GM12878 (cell line): ENCODE measurements at regions not wholly inside any gene's neighbourhood (a gene's known extent, or its start where the extent isn't known, plus 50 kb on each side); places are given as distances from the start of the nearest gene placed in this dataset.

ENCODE experiments used
- ATAC-seq: fragments of 200-7000 bp; cut with Tn5 transposase; 3 replicates; pipeline ENCODE4 v1.9.1; 2020; ENCODE audit warnings: mild to moderate bottlenecking, moderate library complexity
- BruUV-seq: library from RNA; stranded (reverse); fragments of 400-500 nt; replicated peaks from 2 replicates; lab custom pipeline; 2021; lab: Mats Ljungman, UMichigan
- CTCF ChIA-PET: fragments of 300-600 bp; sonication (Branson Sonifier 250); formaldehyde crosslinking; extraction: SDS; loops from one replicate; lab custom pipeline; 2021; ENCODE audit warnings: inconsistent platforms; lab: Yijun Ruan, JAX
- POLR2A ChIA-PET: fragments of 350-600 bp; formaldehyde crosslinking; extraction: SDS; loops from one replicate; lab custom pipeline; 2021; ENCODE audit warnings: inconsistent platforms; lab: Charles Lee
- RAD21 ChIA-PET: fragments of 300-600 bp; sonication (Branson Sonifier 250); formaldehyde crosslinking; loops from one replicate; lab custom pipeline; 2023; ENCODE audit warnings: antibody characterized with exemption; ENCODE audit not compliant: unreplicated experiment; lab: Charles Lee
- SMC1A ChIA-PET: fragments of 300-600 bp; sonication (Branson Sonifier 250); formaldehyde crosslinking; loops from one replicate; lab custom pipeline; 2023; ENCODE audit not compliant: unreplicated experiment, uncharacterized antibody; lab: Charles Lee
- DNase-seq: peaks from one replicate; pipeline ENCODE4 v3.0.0-alpha.2; 2011; ENCODE audit warnings: low read depth, low spot score
- FAIRE-seq: peaks from 3 replicates; lab custom pipeline; 2011; peaks lifted over from hg19 to GRCh38; lab: Jason Lieb, UNC
- H2AFZ ChIP-seq: 2 replicates; pipeline ENCODE4 v1.6.0; 2011; ENCODE audit warnings: low read depth, low read length, control low read depth; ENCODE audit not compliant: control insufficient read depth
- H3K27ac ChIP-seq: 2 replicates; pipeline ENCODE4 v1.5.1; 2011; ENCODE audit warnings: control low read depth; ENCODE audit not compliant: control insufficient read depth, insufficient read depth
- H3K27me3 ChIP-seq, 2 experiments: replicated peaks in 1 of 2; 2 replicates each; pipeline versions ENCODE4 v1.6.0 to v1.6.1; 2011; ENCODE audit warnings: low read length in 1 of 2; ENCODE audit not compliant: control insufficient read depth in 2 of 2, insufficient read depth in 2 of 2
- H3K36me3 ChIP-seq, 2 experiments: 2 replicates each; pipeline ENCODE4 v1.5.1; 2011; ENCODE audit warnings: low read length in 1 of 2; ENCODE audit not compliant: control insufficient read depth in 2 of 2, insufficient read depth in 2 of 2
- H3K4me1 ChIP-seq: 2 replicates; pipeline ENCODE4 v1.6.1; 2011; ENCODE audit warnings: mild to moderate bottlenecking, low read length, moderate library complexity, mixed read lengths; ENCODE audit not compliant: control insufficient read depth, insufficient read depth
- H3K4me2 ChIP-seq: 2 replicates; pipeline ENCODE4 v1.6.0; 2011; ENCODE audit warnings: control low read depth; ENCODE audit not compliant: control insufficient read depth, insufficient read depth
- H3K4me3 ChIP-seq: fragments of 200-600 bp; sonication (generic); 2 replicates; pipeline ENCODE4 v1.5.1; 2016
- H3K79me2 ChIP-seq: 2 replicates; pipeline ENCODE4 v1.6.0; 2011; ENCODE audit warnings: low read length; ENCODE audit not compliant: control insufficient read depth, insufficient read depth
- H3K9ac ChIP-seq: 2 replicates; pipeline ENCODE4 v1.8.0; 2011; ENCODE audit warnings: low read length, control low read depth, mixed read lengths; ENCODE audit not compliant: control insufficient read depth, insufficient read depth
- H3K9me3 ChIP-seq: replicated peaks from 3 replicates; pipeline ENCODE4 v1.5.1; 2011; ENCODE audit warnings: mild to moderate bottlenecking, low read length; ENCODE audit not compliant: control insufficient read depth, insufficient read depth
- H4K20me1 ChIP-seq: 2 replicates; pipeline ENCODE4 v1.6.0; 2011; ENCODE audit not compliant: control insufficient read depth, insufficient read depth
- IKZF2 ChIP-seq, 2 experiments: fragments of 450-650 bp; IDR thresholded peaks; 2 replicates each; pipeline ENCODE4 v1.6.1; 2017; ENCODE audit warnings: mild to moderate bottlenecking in 2 of 2, moderate library complexity in 2 of 2
- MEF2B ChIP-seq: fragments of 450-650 bp; IDR thresholded peaks from 2 replicates; pipeline ENCODE4 v1.6.1; 2018; ENCODE audit warnings: mild to moderate bottlenecking, moderate library complexity; ENCODE audit not compliant: partially characterized antibody, poor library complexity, severe bottlenecking
- NR2C2 ChIP-seq: IDR thresholded peaks from 2 replicates; pipeline ENCODE4 v1.6.1; 2011; ENCODE audit warnings: borderline replicate concordance, low read depth; ENCODE audit not compliant: control insufficient read depth, insufficient read length
- WGBS: methylation state at CpG from one replicate; pipeline ENCODE4 v1.1.6; 2016; ENCODE audit warnings: low lambda C conversion rate; ENCODE audit not compliant: insufficient replicate concordance, insufficient coverage; ENCODE audit errors: missing lambda C conversion rate; 5-methylcytosine and 5-hydroxymethylcytosine counted together
- in situ Hi-C: fragments of 300-500 bp; cut with MboI; formaldehyde crosslinking; loops from 9 replicates; pipeline ENCODE4 v1.14.3; 2018; ENCODE audit warnings: mixed read lengths
- intact Hi-C: fragments of 100-400 bp; cut with micrococcal nuclease; formaldehyde crosslinking; loops from one replicate; pipeline ENCODE4 v1.14.2; 2022; ENCODE audit not compliant: unreplicated experiment
- TF ChIP-seq, protein P1 (sequence below): fragments of 450-650 bp; IDR thresholded peaks from 2 replicates; pipeline ENCODE4 v1.6.1; 2016; ENCODE audit warnings: mild to moderate bottlenecking

DNA sequence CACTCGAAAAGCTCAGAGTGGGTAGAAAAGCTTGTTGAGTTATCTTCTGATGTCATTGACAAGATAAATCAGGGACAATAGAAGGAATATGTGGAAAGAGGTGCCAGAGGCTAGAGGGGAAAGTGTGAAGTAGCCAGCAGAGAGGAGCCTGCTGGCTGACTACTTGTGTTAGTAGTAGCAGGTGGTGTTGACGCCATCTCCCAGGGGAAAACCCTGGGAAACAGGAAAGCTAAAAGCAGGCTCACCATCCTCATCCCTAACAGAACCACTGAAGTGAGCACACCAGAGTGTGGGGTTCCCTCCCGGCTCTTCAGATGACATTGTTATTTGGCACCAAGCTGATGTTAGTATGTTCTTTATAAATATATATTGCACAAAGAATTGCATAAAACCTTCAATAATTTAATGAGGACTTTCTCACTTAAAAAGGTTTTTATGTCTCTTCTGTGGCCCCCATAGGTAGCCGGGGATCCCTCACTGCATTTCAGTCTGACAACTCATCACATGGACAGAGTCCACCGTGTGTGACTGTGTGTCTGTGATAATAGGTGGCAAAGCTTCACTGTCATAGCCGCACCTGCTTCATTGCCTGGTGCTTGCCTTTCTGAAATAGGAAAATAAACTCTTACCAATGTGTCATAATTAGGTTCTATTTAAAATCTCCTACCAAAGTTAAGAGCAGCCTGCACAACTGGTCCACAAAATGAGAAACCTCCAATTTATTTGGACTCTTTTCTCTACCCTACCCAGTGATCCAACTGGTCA lies 63.2 kb upstream of the TOP3B start:
- Histone ChIP-seq H3K4me2 (no peak overlapping the region), H3K27me3 (no peaks in the 10 kb centered on the region), H4K20me1 (no peaks in the 10 kb centered on the region), H3K79me2 (no peaks in the 10 kb centered on the region; the same call in 1 of the 2 replicates), H3K27ac (no peak overlapping the region), H3K4me3 (no peak overlapping the region), H3K9ac (no peak overlapping the region), H3K9me3 (no peaks in the 10 kb centered on the region), H3K4me1 (peaks cover 15% of the 10 kb centered on the region), H3K36me3 (no peaks in the 10 kb centered on the region), H2AFZ (no peak overlapping the region)
- no peak for DNase-seq
- CTCF ChIA-PET, result interaction anchor here (1.5 to 6.5 kb wide), 7 partner anchors 14 to 910 kb away, joined by 4 to 156 read pairs (median 10); no protein-coding TSS in a partner anchor
- no TSS peak for BruUV-seq
- FAIRE-seq, result no peak
- POLR2A ChIA-PET, result interaction anchor here (0.5 to 7.3 kb wide), 9 partner anchors 8 to 1095 kb away, joined by 3 to 141 read pairs (median 3); no protein-coding TSS in a partner anchor
- TF ChIP-seq MEF2B (no peak), IKZF2 (IDR thresholded peaks at IDR 0.05) (0 out of 4 replicates have a peak, but pooled peaks of 1 of the 2 experiments have one; percentile 19)
- SMC1A ChIA-PET, result interaction anchor here (0.7 to 7.5 kb wide), 11 partner anchors 9 to 890 kb away, joined by 3 to 174 read pairs (median 3); no protein-coding TSS in a partner anchor
- in situ Hi-C loops (no loop called here), intact Hi-C loops (no loop called here)
- peak; percentile 17 for ATAC-seq
- WGBS, result 41% methylated on average over 6 of the region's 6 CpGs
- RAD21 ChIA-PET, result interaction anchor here (1.0 to 8.6 kb wide), 8 partner anchors 13 to 909 kb away, joined by 3 to 229 read pairs (median 5); no protein-coding TSS in a partner anchor

GRCh38 chr22:22044153-22044552 lies 61.6 kb upstream of the TOP3B start:
- Histone ChIP-seq H3K9ac (no peak overlapping the region), H3K9me3 (no peaks in the 10 kb centered on the region), H2AFZ (no peak overlapping the region), H3K4me2 (no peak overlapping the region), H3K79me2 (no peaks in the 10 kb centered on the region; the same call in 1 of the 2 replicates), H3K27me3 (no peaks in the 10 kb centered on the region), H4K20me1 (no peaks in the 10 kb centered on the region), H3K4me1 (peaks cover 15% of the 10 kb centered on the region), H3K4me3 (no peak overlapping the region), H3K36me3 (no peaks in the 10 kb centered on the region), H3K27ac (no peak overlapping the region)
- ChIA-PET CTCF (interaction anchor here (0.8 to 6.5 kb wide), 14 partner anchors 10 to 913 kb away, joined by 3 to 156 read pairs (median 7); no protein-coding TSS in a partner anchor), SMC1A (interaction anchor here (0.9 to 7.5 kb wide), 9 partner anchors 11 to 910 kb away, joined by 3 to 174 read pairs (median 26); no protein-coding TSS in a partner anchor), RAD21 (interaction anchor here (0.9 to 8.6 kb wide), 14 partner anchors 14 to 912 kb away, joined by 3 to 229 read pairs (median 13); no protein-coding TSS in a partner anchor), POLR2A (interaction anchor here (0.6 to 7.3 kb wide), 13 partner anchors 11 to 891 kb away, joined by 3 to 141 read pairs (median 4); no protein-coding TSS in a partner anchor)
- WGBS, result 71% methylated on average over 2 of the region's 2 CpGs
- FAIRE-seq (no peak), DNase-seq (no peak), ATAC-seq (no peak)
- no peak for TF ChIP-seq NR2C2
- TF ChIP-seq, protein P1, sequence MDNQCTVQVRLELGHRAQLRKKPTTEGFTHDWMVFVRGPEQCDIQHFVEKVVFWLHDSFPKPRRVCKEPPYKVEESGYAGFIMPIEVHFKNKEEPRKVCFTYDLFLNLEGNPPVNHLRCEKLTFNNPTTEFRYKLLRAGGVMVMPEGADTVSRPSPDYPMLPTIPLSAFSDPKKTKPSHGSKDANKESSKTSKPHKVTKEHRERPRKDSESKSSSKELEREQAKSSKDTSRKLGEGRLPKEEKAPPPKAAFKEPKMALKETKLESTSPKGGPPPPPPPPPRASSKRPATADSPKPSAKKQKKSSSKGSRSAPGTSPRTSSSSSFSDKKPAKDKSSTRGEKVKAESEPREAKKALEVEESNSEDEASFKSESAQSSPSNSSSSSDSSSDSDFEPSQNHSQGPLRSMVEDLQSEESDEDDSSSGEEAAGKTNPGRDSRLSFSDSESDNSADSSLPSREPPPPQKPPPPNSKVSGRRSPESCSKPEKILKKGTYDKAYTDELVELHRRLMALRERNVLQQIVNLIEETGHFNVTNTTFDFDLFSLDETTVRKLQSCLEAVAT, result no peak
- intact Hi-C loops (no loop called here), in situ Hi-C loops (no loop called here)
- no TSS peak for BruUV-seq
